ENCODE measurements at regions not wholly inside any gene's neighbourhood (a gene's known extent, or its start where the extent isn't known, plus 50 kb on each side); places are given as distances from the start of the nearest gene placed in this dataset.
"Not testable (repeated sequence)": the region's sequence is repeated elsewhere in the genome, so short reads cannot be mapped to it uniquely, and the experiment has no call there.

GRCh38 chr5:51165621-51166020, 217.6 kb upstream of the ISL1 start:
- DNase-seq (ENCODE audit: low read depth): not testable (repeated sequence)

GRCh38 chr5:51172903-51173626, 210.2 kb upstream of the ISL1 start:
- DNase-seq (ENCODE audit: low read depth): no peak

- no peak for DNase-seq (ENCODE audit: low read depth)
These were observed 201.9 kb upstream of the ISL1 start for GRCh38 chr5:51181208-51181894.

GRCh38 chr5:51185850-51186329, 197.4 kb upstream of the ISL1 start:
- DNase-seq (ENCODE audit: low read depth): no peak

- no peak for DNase-seq (ENCODE audit: low read depth)
These were observed 195.2 kb upstream of the ISL1 start for GRCh38 chr5:51188001-51188591.

- no peak for DNase-seq (ENCODE audit: low read depth)
These were observed 188.6 kb upstream of the ISL1 start for GRCh38 chr5:51194671-51195070.

GRCh38 chr5:51201024-51201423, 182.2 kb upstream of the ISL1 start:
- no peak for DNase-seq (ENCODE audit: low read depth)

- no peak for DNase-seq (ENCODE audit: low read depth)
These were observed 181.5 kb upstream of the ISL1 start for GRCh38 chr5:51201708-51202107.

- no peak for DNase-seq (ENCODE audit: low read depth)
These were observed 181.1 kb upstream of the ISL1 start for GRCh38 chr5:51202161-51202560.

GRCh38 chr5:51203598-51203997, 179.7 kb upstream of the ISL1 start:
- no peak for DNase-seq (ENCODE audit: low read depth)

- no peak for DNase-seq (ENCODE audit: low read depth)
These were observed 175.0 kb upstream of the ISL1 start for GRCh38 chr5:51208296-51208695.

GRCh38 chr5:51214746-51215145, 168.5 kb upstream of the ISL1 start:
- DNase-seq (ENCODE audit: low read depth): no peak

- no peak for DNase-seq (ENCODE audit: low read depth)
These were observed 157.2 kb upstream of the ISL1 start for GRCh38 chr5:51225789-51226742.

- no peak for DNase-seq (ENCODE audit: low read depth)
These were observed 155.2 kb upstream of the ISL1 start for GRCh38 chr5:51227963-51228470.

- DNase-seq (ENCODE audit: low read depth): no peak
These were observed 152.9 kb upstream of the ISL1 start for GRCh38 chr5:51230336-51230735.

- no peak for DNase-seq (ENCODE audit: low read depth)
These were observed 140.8 kb upstream of the ISL1 start for GRCh38 chr5:51242456-51242855.

- DNase-seq (ENCODE audit: low read depth): not testable (repeated sequence)
These were observed 132.3 kb upstream of the ISL1 start for GRCh38 chr5:51250957-51251356.

GRCh38 chr5:51271261-51271660, 112.0 kb upstream of the ISL1 start:
- DNase-seq (ENCODE audit: low read depth): no peak

- DNase-seq (ENCODE audit: low read depth): no peak
These were observed 110.2 kb upstream of the ISL1 start for GRCh38 chr5:51273021-51273420.

GRCh38 chr5:51273871-51274270, 109.4 kb upstream of the ISL1 start:
- DNase-seq (ENCODE audit: low read depth): no peak

GRCh38 chr5:51275428-51275827, 107.8 kb upstream of the ISL1 start:
- no peak for DNase-seq (ENCODE audit: low read depth)

GRCh38 chr5:51276250-51276649, 107.0 kb upstream of the ISL1 start:
- DNase-seq (ENCODE audit: low read depth): no peak

Data from RPMI7951 (cell line).